Endodermal cell (in vitro differentiated cells): ENCODE measurements at regions not wholly inside any gene's neighbourhood (a gene's known extent, or its start where the extent isn't known, plus 50 kb on each side); places are given as distances from the start of the nearest gene placed in this dataset.

ENCODE experiments used
- DNase-seq: peaks from one replicate; pipeline ENCODE4 v3.0.0-alpha.2; 2017
- H3K27ac ChIP-seq: 2 replicates; pipeline ENCODE4 v1.5.1; 2013; ENCODE audit warnings: mild to moderate bottlenecking, low read depth, low read length, moderate library complexity
- H3K27me3 ChIP-seq: 2 replicates; pipeline ENCODE4 v1.6.1; 2013; ENCODE audit warnings: mild to moderate bottlenecking, low read length, moderate library complexity; ENCODE audit not compliant: insufficient read depth, control insufficient read depth, poor library complexity, severe bottlenecking
- H3K36me3 ChIP-seq: 2 replicates; pipeline ENCODE4 v1.7.0; 2013; ENCODE audit warnings: mild to moderate bottlenecking, low read length, moderate library complexity; ENCODE audit not compliant: control insufficient read depth, insufficient read depth
- H3K4me1 ChIP-seq: one replicate; pipeline ENCODE4 v1.7.0; 2013; ENCODE audit warnings: low read length; ENCODE audit not compliant: control insufficient read depth, insufficient read depth
- H3K4me3 ChIP-seq: 2 replicates; pipeline ENCODE4 v1.5.1; 2013; ENCODE audit warnings: mild to moderate bottlenecking, low read length, moderate library complexity
- H3K9ac ChIP-seq: 2 replicates; pipeline ENCODE4 v1.6.1; 2013; ENCODE audit warnings: mild to moderate bottlenecking, low read length, moderate library complexity; ENCODE audit not compliant: poor library complexity, severe bottlenecking; ENCODE audit errors: extremely low read depth
- H3K9me3 ChIP-seq: 2 replicates; pipeline ENCODE4 v1.6.1; 2013; ENCODE audit warnings: mild to moderate bottlenecking, low read length, moderate library complexity; ENCODE audit not compliant: control insufficient read depth
- H3K27ac Mint-ChIP-seq: 2 replicates; pipeline ENCODE4 v1.8.0; 2020; ENCODE audit warnings: mixed read lengths
- H3K27me3 Mint-ChIP-seq: 2 replicates; pipeline ENCODE4 v1.8.0; 2021; ENCODE audit warnings: mild to moderate bottlenecking, mixed read lengths; ENCODE audit not compliant: insufficient read depth
- H3K36me3 Mint-ChIP-seq: 2 replicates; pipeline ENCODE4 v1.8.0; 2020; ENCODE audit warnings: low read depth, mixed read lengths
- H3K4me1 Mint-ChIP-seq: 2 replicates; pipeline ENCODE4 v1.8.0; 2020; ENCODE audit warnings: mixed read lengths
- H3K4me3 Mint-ChIP-seq: 2 replicates; pipeline ENCODE4 v1.8.0; 2020; ENCODE audit warnings: mild to moderate bottlenecking, moderate library complexity, mixed read lengths
- H3K9me3 Mint-ChIP-seq: 2 replicates; pipeline ENCODE4 v1.8.0; 2020; ENCODE audit warnings: mild to moderate bottlenecking, mixed read lengths
- CTCF ChIP-seq: fragments of 200-600 bp; sonication (generic); conservative IDR thresholded peaks from 2 replicates; pipeline ENCODE4 v1.5.0; 2021; ENCODE audit warnings: antibody characterized with exemption, mild to moderate bottlenecking
- WGBS, 2 experiments: methylation state at CpG; one replicate each; pipeline versions ENCODE4 v1.1.5 to v1.1.7; 2013; ENCODE audit warnings: missing lambda C conversion rate in 2 of 2, mixed read lengths in 1 of 2; ENCODE audit not compliant: insufficient coverage in 1 of 2, insufficient read length in 1 of 2; 5-methylcytosine and 5-hydroxymethylcytosine counted together

- peaks cover 5% of the 10 kb centered on the region for H3K4me1 Mint-ChIP-seq
- H3K36me3 Mint-ChIP-seq: no peaks in the 10 kb centered on the region
- no peak overlapping the region for H3K4me3 Mint-ChIP-seq
- no peaks in the 10 kb centered on the region for H3K36me3 ChIP-seq
- no peak for DNase-seq
- H3K27me3 ChIP-seq: no peaks in the 10 kb centered on the region
- peaks cover 11% of the 10 kb centered on the region for H3K9me3 Mint-ChIP-seq
- no peak overlapping the region for H3K4me3 ChIP-seq
- H3K9ac ChIP-seq: no peak overlapping the region
- 93% methylated on average over 2 of the region's 3 CpGs; no CpG with 5 or more reads in 1 of the 2 experiments for WGBS, 2 experiments
- no peaks in the 10 kb centered on the region for H3K4me1 ChIP-seq
- H3K9me3 ChIP-seq: peaks cover 10% of the 10 kb centered on the region
- H3K27ac ChIP-seq: no peak overlapping the region
- no peak overlapping the region for H3K27ac Mint-ChIP-seq
- TF ChIP-seq CTCF: no peak
- no peaks in the 10 kb centered on the region for H3K27me3 Mint-ChIP-seq
Measured at GRCh38 chr4:66694739-66695138, 850.6 kb downstream of the CENPC start.

- H3K27ac Mint-ChIP-seq: peak overlapping the region; percentile 21
- no peaks in the 10 kb centered on the region for H3K27me3 Mint-ChIP-seq
- WGBS, 2 experiments: 79 to 88% methylated on average over 1 of the region's 1 CpG
- no peak overlapping the region for H3K4me3 Mint-ChIP-seq
- Histone ChIP-seq H3K9ac (no peak overlapping the region), H3K27me3 (no peaks in the 10 kb centered on the region), H3K4me3 (no peak overlapping the region), H3K36me3 (no peaks in the 10 kb centered on the region), H3K4me1 (no peaks in the 10 kb centered on the region), H3K27ac (no peak overlapping the region), H3K9me3 (peaks cover 10% of the 10 kb centered on the region)
- peaks cover 5% of the 10 kb centered on the region for H3K4me1 Mint-ChIP-seq
- H3K9me3 Mint-ChIP-seq: peaks cover 11% of the 10 kb centered on the region
- no peak for DNase-seq
- H3K36me3 Mint-ChIP-seq: no peaks in the 10 kb centered on the region
- no peak for TF ChIP-seq CTCF
Measured at GRCh38 chr4:66693694-66694093, 851.6 kb downstream of the CENPC start.

- peaks cover 10% of the 10 kb centered on the region for H3K9me3 ChIP-seq
- Mint-ChIP-seq H3K36me3 (no peaks in the 10 kb centered on the region), H3K9me3 (peaks cover 11% of the 10 kb centered on the region), H3K4me1 (peaks cover 5% of the 10 kb centered on the region), H3K27me3 (no peaks in the 10 kb centered on the region), H3K27ac (no peak overlapping the region), H3K4me3 (no peak overlapping the region)
- 75 to 76% methylated on average over 4 of the region's 4 CpGs for WGBS, 2 experiments
- no peaks in the 10 kb centered on the region for H3K4me1 ChIP-seq
- TF ChIP-seq CTCF: peak; percentile 45
- no peaks in the 10 kb centered on the region for H3K36me3 ChIP-seq
- no peaks in the 10 kb centered on the region for H3K27me3 ChIP-seq
- peak; percentile 45 for DNase-seq
- H3K4me3 ChIP-seq: no peak overlapping the region
- no peak overlapping the region for H3K9ac ChIP-seq
- no peak overlapping the region for H3K27ac ChIP-seq
Measured at GRCh38 chr4:66691101-66691500, 854.2 kb downstream of the CENPC start.
